ENCODE measurements at regions not wholly inside any gene's neighbourhood (a gene's known extent, or its start where the extent isn't known, plus 50 kb on each side); places are given as distances from the start of the nearest gene placed in this dataset.

DNA sequence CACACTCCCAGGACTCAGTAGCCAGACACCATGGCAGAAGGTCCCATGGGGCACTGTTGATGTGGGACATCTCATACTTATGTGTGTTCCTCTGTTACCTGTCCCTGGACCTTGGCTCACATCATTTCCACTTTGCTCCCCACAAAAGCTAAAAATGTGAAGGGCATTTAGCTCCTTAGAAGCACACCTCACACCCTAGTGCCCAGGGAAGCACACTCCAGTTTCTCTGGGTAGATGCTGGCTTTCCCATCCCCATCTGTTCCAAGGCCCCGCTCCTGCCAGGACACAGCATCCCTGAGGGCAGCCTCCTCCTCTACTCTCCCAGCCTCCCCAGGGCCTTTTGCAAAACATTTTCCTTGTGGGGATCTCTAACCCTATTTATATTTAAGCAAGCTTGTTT, 572.4 kb upstream of the MGMT start:
- TF ChIP-seq, protein P1, sequence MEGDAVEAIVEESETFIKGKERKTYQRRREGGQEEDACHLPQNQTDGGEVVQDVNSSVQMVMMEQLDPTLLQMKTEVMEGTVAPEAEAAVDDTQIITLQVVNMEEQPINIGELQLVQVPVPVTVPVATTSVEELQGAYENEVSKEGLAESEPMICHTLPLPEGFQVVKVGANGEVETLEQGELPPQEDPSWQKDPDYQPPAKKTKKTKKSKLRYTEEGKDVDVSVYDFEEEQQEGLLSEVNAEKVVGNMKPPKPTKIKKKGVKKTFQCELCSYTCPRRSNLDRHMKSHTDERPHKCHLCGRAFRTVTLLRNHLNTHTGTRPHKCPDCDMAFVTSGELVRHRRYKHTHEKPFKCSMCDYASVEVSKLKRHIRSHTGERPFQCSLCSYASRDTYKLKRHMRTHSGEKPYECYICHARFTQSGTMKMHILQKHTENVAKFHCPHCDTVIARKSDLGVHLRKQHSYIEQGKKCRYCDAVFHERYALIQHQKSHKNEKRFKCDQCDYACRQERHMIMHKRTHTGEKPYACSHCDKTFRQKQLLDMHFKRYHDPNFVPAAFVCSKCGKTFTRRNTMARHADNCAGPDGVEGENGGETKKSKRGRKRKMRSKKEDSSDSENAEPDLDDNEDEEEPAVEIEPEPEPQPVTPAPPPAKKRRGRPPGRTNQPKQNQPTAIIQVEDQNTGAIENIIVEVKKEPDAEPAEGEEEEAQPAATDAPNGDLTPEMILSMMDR (IDR thresholded peaks at IDR 0.05; ENCODE audit: partially characterized antibody, unreplicated experiment), result no peak
- Mint-ChIP-seq H3K4me3 (ENCODE audit: unreplicated experiment) (no peak overlapping the region), H3K36me3 (ENCODE audit: unreplicated experiment) (no peaks in the 10 kb centered on the region), H3K9me3 (ENCODE audit: unreplicated experiment) (peaks cover 2% of the 10 kb centered on the region), H3K4me1 (ENCODE audit: low read depth, unreplicated experiment) (no peaks in the 10 kb centered on the region), H3K27ac (ENCODE audit: unreplicated experiment) (no peak overlapping the region), H3K27me3 (ENCODE audit: unreplicated experiment) (no peaks in the 10 kb centered on the region)
- DNase-seq, result no peak

DNA sequence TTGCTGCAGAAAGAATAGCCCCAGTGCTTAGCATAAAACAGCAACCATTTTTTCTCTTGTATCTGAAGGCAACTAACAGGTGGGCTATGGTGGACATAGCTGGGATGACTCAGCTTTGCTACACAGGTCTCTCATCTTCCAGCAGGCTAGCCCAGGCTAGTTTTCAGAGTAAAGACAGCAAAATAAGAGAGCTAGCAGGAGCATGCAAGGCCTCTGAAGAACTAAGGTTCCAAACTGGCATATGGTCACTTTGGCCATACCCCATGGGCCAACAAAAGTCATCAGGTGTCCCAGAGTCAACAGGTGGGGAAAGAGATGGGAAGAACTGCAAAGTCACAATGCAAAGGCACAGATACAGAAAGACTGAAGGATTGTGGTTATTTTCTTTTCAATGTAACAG, 571.6 kb upstream of the MGMT start:
- Mint-ChIP-seq H3K9me3 (ENCODE audit: unreplicated experiment) (peaks cover 2% of the 10 kb centered on the region), H3K36me3 (ENCODE audit: unreplicated experiment) (no peaks in the 10 kb centered on the region), H3K4me3 (ENCODE audit: unreplicated experiment) (no peak overlapping the region), H3K27me3 (ENCODE audit: unreplicated experiment) (no peaks in the 10 kb centered on the region), H3K27ac (ENCODE audit: unreplicated experiment) (no peak overlapping the region), H3K4me1 (ENCODE audit: low read depth, unreplicated experiment) (no peaks in the 10 kb centered on the region)
- DNase-seq, result no peak
- TF ChIP-seq, protein P1 (IDR thresholded peaks at IDR 0.05; ENCODE audit: partially characterized antibody, unreplicated experiment), result no peak

DNA sequence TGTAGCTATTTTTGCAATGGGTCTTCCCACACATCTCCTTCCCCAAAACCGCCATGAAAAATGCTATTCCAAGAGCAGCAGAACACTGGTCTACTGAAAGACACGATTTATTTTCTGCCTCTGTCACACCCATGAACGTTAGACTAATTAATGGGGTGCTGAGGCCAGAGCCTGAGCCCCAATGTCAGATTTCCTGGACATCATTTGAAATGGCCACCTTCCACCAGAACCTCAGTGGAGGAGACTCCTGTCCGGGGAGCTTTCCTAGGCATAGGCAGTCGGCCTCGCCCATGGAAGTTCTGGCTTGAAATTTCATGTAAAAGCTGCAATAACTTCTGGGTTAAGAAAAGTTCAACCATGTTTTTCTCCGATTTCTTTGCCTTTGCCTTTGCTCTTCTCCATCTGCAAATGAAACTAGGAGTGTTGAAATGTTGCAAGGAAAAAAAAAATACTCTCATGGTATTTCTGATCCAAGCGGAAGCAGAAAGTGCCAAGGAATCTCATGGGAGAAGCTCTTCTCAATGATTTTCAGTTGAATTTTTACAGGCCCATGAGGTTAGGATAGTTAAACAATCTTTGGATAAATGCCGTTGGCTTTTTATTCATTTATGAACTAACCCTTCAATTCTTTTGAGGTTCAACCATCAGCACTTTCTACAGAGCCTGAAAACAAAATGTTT, 570.8 kb upstream of the MGMT start:
- H3K4me1 Mint-ChIP-seq (ENCODE audit: low read depth, unreplicated experiment), result no peaks in the 10 kb centered on the region
- TF ChIP-seq, protein P1 (IDR thresholded peaks at IDR 0.05; ENCODE audit: partially characterized antibody, unreplicated experiment), result no peak

DNA sequence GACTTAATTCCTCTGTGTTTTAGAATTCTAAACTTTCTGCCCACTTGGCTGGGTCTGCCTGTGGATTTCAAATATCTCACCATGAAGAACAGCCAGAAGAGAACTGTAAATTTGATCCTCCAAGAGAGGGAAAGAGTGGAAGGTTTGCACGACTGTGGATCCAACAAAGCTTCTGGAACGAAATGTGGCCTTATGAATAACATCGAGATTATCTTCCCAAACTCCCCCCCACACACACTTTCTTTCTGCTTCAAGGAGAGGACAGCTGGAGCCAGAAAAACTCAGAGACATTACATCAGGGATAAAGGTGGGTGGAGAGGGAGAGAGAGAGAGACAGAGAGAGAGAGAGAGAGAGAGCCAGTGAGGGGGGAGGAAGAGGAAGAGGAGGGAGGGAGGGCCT, 570.1 kb upstream of the MGMT start:
- Mint-ChIP-seq H3K27ac (ENCODE audit: unreplicated experiment) (no peak overlapping the region), H3K36me3 (ENCODE audit: unreplicated experiment) (no peaks in the 10 kb centered on the region), H3K27me3 (ENCODE audit: unreplicated experiment) (no peaks in the 10 kb centered on the region), H3K4me1 (ENCODE audit: low read depth, unreplicated experiment) (no peaks in the 10 kb centered on the region), H3K4me3 (ENCODE audit: unreplicated experiment) (no peak overlapping the region), H3K9me3 (ENCODE audit: unreplicated experiment) (peaks cover 2% of the 10 kb centered on the region)
- TF ChIP-seq, protein P1 (IDR thresholded peaks at IDR 0.05; ENCODE audit: partially characterized antibody, unreplicated experiment), result no peak
- no peak for DNase-seq

More for the DNA sequence above, 570.8 kb upstream of the MGMT start:
- Mint-ChIP-seq H3K4me3 (ENCODE audit: unreplicated experiment) (no peak overlapping the region), H3K36me3 (ENCODE audit: unreplicated experiment) (no peaks in the 10 kb centered on the region), H3K27ac (ENCODE audit: unreplicated experiment) (no peak overlapping the region), H3K27me3 (ENCODE audit: unreplicated experiment) (no peaks in the 10 kb centered on the region), H3K9me3 (ENCODE audit: unreplicated experiment) (peaks cover 2% of the 10 kb centered on the region)
- DNase-seq, result no peak

DNA sequence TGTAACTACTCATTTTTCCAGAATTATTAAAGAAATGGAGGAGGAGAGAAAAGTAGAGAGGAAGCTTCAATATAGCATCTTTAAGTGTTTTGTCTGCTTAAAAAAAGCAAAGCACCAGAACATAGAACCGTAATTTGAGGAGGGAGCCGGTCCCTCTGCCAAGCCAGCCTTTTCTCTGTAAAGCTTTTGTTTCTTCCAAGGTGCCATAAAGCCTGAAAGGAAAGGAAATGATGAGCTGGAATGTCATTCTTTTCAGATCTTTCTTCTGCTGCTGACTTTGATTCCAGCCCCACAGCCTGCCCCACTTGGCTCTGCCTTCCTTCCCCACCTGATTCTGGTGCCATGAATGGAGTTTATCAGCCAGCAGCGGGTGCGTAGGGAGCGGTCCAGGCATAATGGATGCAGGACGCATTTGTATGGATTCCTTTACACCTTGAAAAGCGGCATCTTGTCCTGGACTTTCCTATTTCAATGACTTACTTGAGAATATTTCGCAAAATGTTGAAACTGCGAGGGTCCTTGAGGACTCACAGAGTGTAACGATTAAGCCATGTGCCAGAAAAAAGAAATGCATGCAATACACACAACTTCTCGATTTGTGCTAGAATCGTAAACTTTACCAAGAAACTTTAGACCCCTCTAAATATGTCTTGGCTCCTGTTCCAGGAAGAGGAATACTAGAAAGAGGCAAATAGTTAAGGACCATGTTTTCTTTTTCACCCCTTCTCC, 569.5 kb upstream of the MGMT start:
- Mint-ChIP-seq H3K4me3 (ENCODE audit: unreplicated experiment) (no peak overlapping the region), H3K27me3 (ENCODE audit: unreplicated experiment) (no peaks in the 10 kb centered on the region), H3K9me3 (ENCODE audit: unreplicated experiment) (peaks cover 2% of the 10 kb centered on the region), H3K36me3 (ENCODE audit: unreplicated experiment) (no peaks in the 10 kb centered on the region), H3K27ac (ENCODE audit: unreplicated experiment) (no peak overlapping the region), H3K4me1 (ENCODE audit: low read depth, unreplicated experiment) (no peaks in the 10 kb centered on the region)
- no peak for DNase-seq
- TF ChIP-seq, protein P1 (IDR thresholded peaks at IDR 0.05; ENCODE audit: partially characterized antibody, unreplicated experiment), result no peak
